Adrenal gland (tissue), 9 donors: ENCODE measurements at regions not wholly inside any gene's neighbourhood (a gene's known extent, or its start where the extent isn't known, plus 50 kb on each side); places are given as distances from the start of the nearest gene placed in this dataset.
"Not testable (repeated sequence)": the region's sequence is repeated elsewhere in the genome, so short reads cannot be mapped to it uniquely, and the experiment has no call there.

Experiments used
- DNase-seq, 7 donors: peaks; one replicate each; pipeline ENCODE4 v3.0.0-alpha.2; 2019 to 2020
- H3K27ac ChIP-seq, 5 donors: fragments of 200-600 bp; sonication (generic) in 4 of 5; 1 replicate in 3 of 5; 2 replicates in 2 of 5; pipeline versions ENCODE4 v1.5.1 to v1.8.0; 2016 to 2020; ENCODE audit warnings: mild to moderate bottlenecking in 1 of 5
- H3K27me3 ChIP-seq: fragments of 200-600 bp; 2 replicates; pipeline ENCODE4 v1.8.0; 2021
- H3K36me3 ChIP-seq, 2 donors: fragments of 200-600 bp; replicated peaks in 1 of 2; 1 replicate in 1 of 2; 2 replicates in 1 of 2; pipeline versions ENCODE4 v1.5.1 to v1.8.0; 2018 to 2022
- H3K4me1 ChIP-seq, 2 donors: fragments of 200-600 bp; replicated peaks in 1 of 2; 1 replicate in 1 of 2; 2 replicates in 1 of 2; pipeline versions ENCODE4 v1.5.1 to v1.8.0; 2018 to 2021
- H3K4me3 ChIP-seq, 4 donors: fragments of 200-600 bp; sonication (generic) in 3 of 4; one replicate each; pipeline ENCODE4 v1.5.1; 2016 to 2018
- H3K9me3 ChIP-seq, 3 donors: fragments of 200-600 bp; sonication (generic) in 1 of 3; replicated peaks in 1 of 3; 1 replicate in 2 of 3; 2 replicates in 1 of 3; pipeline versions ENCODE4 v1.5.1 to v1.8.0; 2016 to 2021
- POLR2A ChIP-seq, 2 donors: fragments of 450-650 bp; IDR thresholded peaks; one replicate each; pipeline ENCODE4 v1.6.1; 2017; ENCODE audit warnings: antibody characterized with exemption in 2 of 2, mild to moderate bottlenecking in 2 of 2, moderate library complexity in 1 of 2
- WGBS, 4 donors: extraction: QIAGEN DNeasy Blood & Tissue Kit in 2 of 4; methylation state at CpG; one replicate each; pipeline versions ENCODE4 v1.1.5 to v1.1.7; 2013 to 2017; 5-methylcytosine and 5-hydroxymethylcytosine counted together
- intact Hi-C, 2 donors: fragments of 100-400 bp; cut with DNase I; formaldehyde crosslinking; loops; one replicate each; pipeline versions ENCODE4 v1.14.1 to v1.15.0; 2022 to 2023
- TF ChIP-seq, protein P1 (sequence below), 6 experiments: fragments of 450-650 bp in 4 of 6; fragments of 200-600 bp in 2 of 6; sonication (generic) in 1 of 6; IDR thresholded peaks; 1 replicate in 5 of 6; 2 replicates in 1 of 6; pipeline versions ENCODE4 v1.5.1 to v1.8.0; 2016 to 2021; ENCODE audit warnings: antibody characterized with exemption in 6 of 6, mild to moderate bottlenecking in 2 of 6, moderate library complexity in 1 of 6
- donor health status: healthy with polysubstance abuse.
- donor health status: Bipolar disorder and iron deficiency.
- donor health status: DM: yes; HTN: yes; CAD: no.
- donor health status: DM: no; HTN: no; CAD: no.
- donor health status: DM: no; HTN: no; CAD: no.

DNA sequence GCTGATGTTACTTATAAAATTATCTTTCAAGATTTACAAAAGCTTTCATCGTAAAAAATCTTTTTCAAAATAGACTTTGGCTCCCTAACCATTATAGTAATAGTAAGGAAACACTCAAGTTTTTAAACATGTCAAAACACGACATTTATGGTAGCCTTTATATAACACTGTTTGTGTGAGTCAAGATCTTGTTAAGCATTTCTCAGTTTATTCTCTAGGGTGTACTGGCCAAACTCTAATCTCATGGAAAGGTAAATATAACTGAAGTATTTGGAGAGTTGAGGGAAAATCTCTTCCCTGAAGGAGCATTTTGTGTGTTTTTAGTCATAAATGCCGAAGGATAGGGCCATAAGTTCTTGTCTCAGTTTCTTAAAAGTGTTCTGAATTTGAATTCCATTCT lies 790.9 kb upstream of the NCAM2 start:
- H3K9me3 ChIP-seq = no peaks in the 10 kb centered on the region
- H3K4me1 ChIP-seq = no peaks in the 10 kb centered on the region
- 63 to 78% (median 72%) methylated on average over 3 of the region's 3 CpGs for WGBS, 4 donors
- no peaks in the 10 kb centered on the region for H3K27me3 ChIP-seq
- no peak for DNase-seq
- intact Hi-C loops = no loop called here
- no peak overlapping the region for H3K4me3 ChIP-seq
- no peaks in the 10 kb centered on the region for H3K36me3 ChIP-seq
- no peak overlapping the region for H3K27ac ChIP-seq
- TF ChIP-seq, protein P1, sequence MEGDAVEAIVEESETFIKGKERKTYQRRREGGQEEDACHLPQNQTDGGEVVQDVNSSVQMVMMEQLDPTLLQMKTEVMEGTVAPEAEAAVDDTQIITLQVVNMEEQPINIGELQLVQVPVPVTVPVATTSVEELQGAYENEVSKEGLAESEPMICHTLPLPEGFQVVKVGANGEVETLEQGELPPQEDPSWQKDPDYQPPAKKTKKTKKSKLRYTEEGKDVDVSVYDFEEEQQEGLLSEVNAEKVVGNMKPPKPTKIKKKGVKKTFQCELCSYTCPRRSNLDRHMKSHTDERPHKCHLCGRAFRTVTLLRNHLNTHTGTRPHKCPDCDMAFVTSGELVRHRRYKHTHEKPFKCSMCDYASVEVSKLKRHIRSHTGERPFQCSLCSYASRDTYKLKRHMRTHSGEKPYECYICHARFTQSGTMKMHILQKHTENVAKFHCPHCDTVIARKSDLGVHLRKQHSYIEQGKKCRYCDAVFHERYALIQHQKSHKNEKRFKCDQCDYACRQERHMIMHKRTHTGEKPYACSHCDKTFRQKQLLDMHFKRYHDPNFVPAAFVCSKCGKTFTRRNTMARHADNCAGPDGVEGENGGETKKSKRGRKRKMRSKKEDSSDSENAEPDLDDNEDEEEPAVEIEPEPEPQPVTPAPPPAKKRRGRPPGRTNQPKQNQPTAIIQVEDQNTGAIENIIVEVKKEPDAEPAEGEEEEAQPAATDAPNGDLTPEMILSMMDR (IDR thresholded peaks at IDR 0.05) = no peak
- TF ChIP-seq POLR2A (IDR thresholded peaks at IDR 0.05) = no peak

DNA sequence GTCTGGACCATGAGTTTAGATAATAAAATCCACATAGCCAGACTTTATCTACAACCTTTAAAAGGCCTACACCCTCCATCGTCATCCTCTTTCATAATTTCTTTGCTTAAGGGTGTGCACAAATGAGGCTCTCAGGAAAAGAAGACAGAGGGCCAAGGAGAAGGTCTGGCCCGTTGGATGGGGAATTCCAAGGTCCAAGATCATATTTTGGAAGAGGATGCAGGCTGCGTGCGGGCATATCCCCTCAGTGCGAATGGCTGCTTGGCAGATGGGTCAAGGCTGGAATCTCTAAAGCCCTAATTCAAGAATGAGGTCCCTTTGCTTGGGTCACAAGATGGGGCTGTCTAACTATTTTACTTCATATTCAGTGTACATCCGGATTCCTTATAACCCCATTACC lies 782.2 kb upstream of the NCAM2 start:
- Histone ChIP-seq H3K4me3 (no peak overlapping the region), H3K27me3 (no peaks in the 10 kb centered on the region), H3K36me3 (no peaks in the 10 kb centered on the region), H3K4me1 (no peaks in the 10 kb centered on the region), H3K9me3 (no peaks in the 10 kb centered on the region), H3K27ac (no peak overlapping the region)
- TF ChIP-seq POLR2A (IDR thresholded peaks at IDR 0.05) = no peak
- DNase-seq = no peak
- 74 to 88% (median 82%) methylated on average over 5 to 6 of the region's 6 CpGs for WGBS, 4 donors
- intact Hi-C loops = no loop called here

DNA sequence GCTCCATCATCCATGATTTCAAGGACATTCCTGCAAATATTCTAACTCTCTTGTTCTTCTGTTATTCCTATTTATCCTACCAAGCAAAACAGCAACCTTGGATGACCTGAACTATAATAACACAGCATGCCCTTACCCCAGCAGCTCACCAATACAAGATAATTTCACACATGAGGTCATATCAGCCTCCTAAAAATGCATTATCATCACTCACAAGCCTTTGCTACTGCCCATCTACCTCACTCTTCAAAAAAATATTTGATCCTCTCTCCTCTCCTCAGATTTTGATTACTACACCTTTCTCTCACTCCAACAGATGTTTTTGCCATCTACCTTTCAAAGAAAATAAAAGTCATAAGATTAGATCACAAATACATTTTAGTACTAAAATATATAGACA lies 777.6 kb upstream of the NCAM2 start:
- intact Hi-C loops = no loop called here
- no peak for DNase-seq
- no peak for TF ChIP-seq POLR2A (IDR thresholded peaks at IDR 0.05)
- TF ChIP-seq, protein P1 (IDR thresholded peaks at IDR 0.05) = no peak
- H3K27ac ChIP-seq = no peak overlapping the region
- H3K4me3 ChIP-seq = no peak overlapping the region
- H3K36me3 ChIP-seq = no peaks in the 10 kb centered on the region
- H3K9me3 ChIP-seq = no peaks in the 10 kb centered on the region
- H3K4me1 ChIP-seq = no peaks in the 10 kb centered on the region
- no peaks in the 10 kb centered on the region for H3K27me3 ChIP-seq

DNA sequence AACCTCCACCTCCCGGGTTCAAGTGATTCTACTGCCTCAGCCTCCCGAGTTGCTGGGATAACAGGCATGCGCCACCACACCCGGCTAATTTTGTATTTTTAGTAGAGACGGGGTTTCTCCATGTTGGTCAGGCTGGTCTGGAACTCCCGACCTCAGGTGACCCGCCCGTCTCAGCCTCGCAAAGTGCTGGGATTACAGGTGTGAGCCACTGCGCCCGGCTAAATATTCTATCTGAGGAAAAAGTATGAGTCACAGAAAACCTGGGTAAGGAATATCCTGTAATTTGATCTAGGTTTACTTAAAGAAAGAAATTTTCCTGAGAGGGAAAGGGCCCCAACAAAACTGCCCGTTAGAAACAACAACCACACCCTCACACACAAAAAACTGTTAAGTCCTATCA lies 776.2 kb upstream of the NCAM2 start:
- H3K4me1 ChIP-seq, H3K36me3 ChIP-seq, H3K27me3 ChIP-seq, H3K27ac ChIP-seq, H3K4me3 ChIP-seq, DNase-seq, intact Hi-C loops, H3K9me3 ChIP-seq: not testable (repeated sequence)
- WGBS, 4 donors = 90 to 95% (median 92%) methylated on average over 12 of the region's 12 CpGs

DNA sequence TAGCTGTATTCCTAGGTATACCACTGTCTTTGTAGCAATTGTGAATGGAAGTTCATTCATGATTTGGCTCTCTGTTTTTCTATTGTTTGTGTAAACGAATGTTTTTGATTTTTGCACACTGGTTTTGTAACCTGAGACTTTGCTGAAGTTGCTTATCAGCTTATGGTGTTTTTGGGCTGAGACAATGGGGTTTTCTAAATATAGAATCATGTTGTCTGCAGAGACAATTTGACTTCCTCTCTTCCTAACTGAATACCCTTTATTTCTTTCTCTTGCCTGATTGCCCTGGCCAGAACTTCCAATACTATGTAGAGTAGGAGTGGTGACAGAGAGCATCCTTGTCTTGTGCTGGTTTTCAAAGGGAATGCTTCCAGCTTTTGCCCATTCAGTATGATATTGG lies 761.6 kb upstream of the NCAM2 start:
- 23 to 44% (median 25%) methylated on average over 1 of the region's 1 CpG for WGBS, 4 donors
- H3K27me3 ChIP-seq, DNase-seq, intact Hi-C loops, H3K36me3 ChIP-seq, H3K27ac ChIP-seq, H3K4me1 ChIP-seq, H3K9me3 ChIP-seq, H3K4me3 ChIP-seq: not testable (repeated sequence)

DNA sequence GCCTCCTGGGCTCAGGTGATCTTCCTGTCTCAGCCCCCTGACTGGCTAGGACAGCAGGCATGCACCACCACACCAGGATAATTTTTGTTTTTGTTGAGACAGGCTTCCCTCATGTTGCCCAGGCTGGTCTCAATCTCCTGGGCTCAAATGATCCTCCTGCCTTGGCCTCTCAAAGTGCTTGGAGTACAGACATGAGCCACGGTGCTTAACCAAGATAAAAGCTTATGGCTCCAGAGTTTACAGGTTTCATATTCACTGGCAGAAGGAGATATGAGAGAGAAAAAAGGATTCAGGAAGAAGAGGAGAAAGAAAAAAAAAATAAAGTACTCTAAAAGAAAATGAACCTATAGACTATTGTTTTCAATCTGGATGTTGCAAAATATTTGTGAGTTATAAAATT lies 748.8 kb upstream of the NCAM2 start:
- 75 to 88% (median 82%) methylated on average over 1 of the region's 1 CpG for WGBS, 4 donors

More for the DNA sequence above, 748.8 kb upstream of the NCAM2 start:
- no peak overlapping the region for H3K4me3 ChIP-seq
- no peaks in the 10 kb centered on the region for H3K27me3 ChIP-seq
- no peaks in the 10 kb centered on the region for H3K36me3 ChIP-seq
- H3K4me1 ChIP-seq = no peaks in the 10 kb centered on the region
- intact Hi-C loops = no loop called here
- no peaks in the 10 kb centered on the region for H3K9me3 ChIP-seq
- no peak overlapping the region for H3K27ac ChIP-seq
- DNase-seq = no peak
- TF ChIP-seq POLR2A (IDR thresholded peaks at IDR 0.05) = no peak
- TF ChIP-seq, protein P1 (IDR thresholded peaks at IDR 0.05) = no peak
